IMR-90 (cell line): ENCODE measurements at regions not wholly inside any gene's neighbourhood (a gene's known extent, or its start where the extent isn't known, plus 50 kb on each side); places are given as distances from the start of the nearest gene placed in this dataset.
A peak's percentile ranks its signal among the peaks of the same experiment; 100 is the strongest.

ENCODE experiments used
- ATAC-seq: fragments of 200-7000 bp; cut with Tn5 transposase; 2 replicates; pipeline ENCODE4 v1.9.1; 2020; ENCODE audit warnings: low read depth, mild to moderate bottlenecking, moderate library complexity
- BruUV-seq: library from RNA; stranded (reverse); fragments of 400-500 nt; replicated peaks from 2 replicates; lab custom pipeline; 2021; lab: Mats Ljungman, UMichigan
- CTCF ChIA-PET: fragments of 300-600 bp; formaldehyde crosslinking; extraction: SDS; loops from one replicate; lab custom pipeline; 2021; ENCODE audit warnings: antibody characterized with exemption; lab: Yijun Ruan, JAX
- POLR2A ChIA-PET: fragments of 300-600 bp; sonication (Branson Sonifier 250); formaldehyde crosslinking; loops from one replicate; lab custom pipeline; 2022; ENCODE audit warnings: antibody characterized with exemption; ENCODE audit not compliant: unreplicated experiment; lab: Charles Lee
- DNase-seq: peaks from one replicate; pipeline ENCODE4 v3.0.0; 2013
- H2AFZ ChIP-seq: replicated peaks from 2 replicates; pipeline ENCODE3; 2013; ENCODE audit warnings: low read length, mild to moderate bottlenecking; ENCODE audit not compliant: poor library complexity
- H2AK5ac ChIP-seq: 2 replicates; pipeline ENCODE4 v1.6.1; 2013; ENCODE audit warnings: low read depth, low read length, inconsistent platforms
- H2AK9ac ChIP-seq: replicated peaks from 2 replicates; pipeline ENCODE3; 2013; ENCODE audit warnings: mild to moderate bottlenecking, low read depth, low read length, moderate library complexity; ENCODE audit not compliant: poor library complexity
- H2BK120ac ChIP-seq: 2 replicates; pipeline ENCODE4 v1.6.1; 2013; ENCODE audit warnings: low read depth, low read length, inconsistent platforms
- H2BK15ac ChIP-seq: 3 replicates; pipeline ENCODE4 v1.6.1; 2013; ENCODE audit warnings: low read depth, low read length, inconsistent platforms
- H2BK20ac ChIP-seq: 2 replicates; pipeline ENCODE4 v1.6.1; 2013; ENCODE audit warnings: low read depth, mild to moderate bottlenecking, inconsistent platforms, low read length, moderate library complexity
- H2BK5ac ChIP-seq: 2 replicates; pipeline ENCODE4 v1.6.1; 2013; ENCODE audit warnings: mild to moderate bottlenecking, low read depth, low read length, inconsistent platforms; ENCODE audit not compliant: poor library complexity, severe bottlenecking
- H3K14ac ChIP-seq: replicated peaks from 2 replicates; pipeline ENCODE4 v1.6.1; 2013; ENCODE audit warnings: low read depth, low read length, inconsistent platforms
- H3K18ac ChIP-seq: 2 replicates; pipeline ENCODE4 v1.6.1; 2013; ENCODE audit warnings: low read depth, low read length, control low read depth
- H3K23ac ChIP-seq: 2 replicates; pipeline ENCODE4 v1.6.1; 2013; ENCODE audit warnings: low read depth, low read length, inconsistent platforms
- H3K27ac ChIP-seq: 2 replicates; pipeline ENCODE4 v1.5.1; 2013; ENCODE audit warnings: mild to moderate bottlenecking, control low read depth, low read length; ENCODE audit not compliant: insufficient read depth
- H3K27me3 ChIP-seq: 2 replicates; pipeline ENCODE4 v1.6.1; 2013; ENCODE audit warnings: low read length; ENCODE audit not compliant: control insufficient read depth, insufficient read depth
- H3K36me3 ChIP-seq: 2 replicates; pipeline ENCODE4 v1.6.1; 2013; ENCODE audit warnings: low read length, mixed read lengths; ENCODE audit not compliant: control insufficient read depth, insufficient read depth
- H3K4ac ChIP-seq: 2 replicates; pipeline ENCODE4 v1.6.1; 2013; ENCODE audit warnings: low read depth, low read length, inconsistent platforms
- H3K4me1 ChIP-seq: 2 replicates; pipeline ENCODE4 v1.6.1; 2013; ENCODE audit warnings: low read length, mixed read lengths; ENCODE audit not compliant: control insufficient read depth, insufficient read depth
- H3K4me2 ChIP-seq: 2 replicates; pipeline ENCODE4 v1.6.1; 2013; ENCODE audit warnings: low read depth, mild to moderate bottlenecking, control low read depth, low read length, moderate library complexity
- H3K4me3 ChIP-seq: 2 replicates; pipeline ENCODE4 v1.5.1; 2013; ENCODE audit warnings: low read depth, mild to moderate bottlenecking, control low read depth, low read length, moderate library complexity; ENCODE audit not compliant: insufficient read depth
- H3K56ac ChIP-seq: 2 replicates; pipeline ENCODE4 v1.6.1; 2013; ENCODE audit warnings: low read length, inconsistent platforms; ENCODE audit not compliant: insufficient read depth; ENCODE audit errors: extremely low read depth
- H3K79me1 ChIP-seq, 2 experiments: 2 replicates each; pipeline ENCODE4 v1.6.1; 2013; ENCODE audit warnings: low read length in 2 of 2, inconsistent platforms in 1 of 2, low read depth in 1 of 2
- H3K9ac ChIP-seq: 2 replicates; pipeline ENCODE4 v1.6.1; 2013; ENCODE audit warnings: low read depth, low read length, control low read depth
- H3K9me1 ChIP-seq: 2 replicates; pipeline ENCODE4 v1.6.1; 2013; ENCODE audit warnings: low read length, inconsistent platforms; ENCODE audit not compliant: insufficient read depth
- H3K9me3 ChIP-seq: 2 replicates; pipeline ENCODE4 v1.6.1; 2013; ENCODE audit warnings: low read length; ENCODE audit not compliant: control insufficient read depth, insufficient read depth
- H4K20me1 ChIP-seq: 2 replicates; pipeline ENCODE4 v1.6.1; 2013; ENCODE audit warnings: low read length, inconsistent platforms; ENCODE audit not compliant: insufficient read depth
- H4K5ac ChIP-seq: 2 replicates; pipeline ENCODE4 v1.6.1; 2013; ENCODE audit warnings: mild to moderate bottlenecking, low read depth, low read length, control low read depth
- H4K8ac ChIP-seq, 2 experiments: 2 replicates each; pipeline ENCODE4 v1.6.1; 2013; ENCODE audit warnings: low read depth in 2 of 2, low read length in 2 of 2, control low read depth in 1 of 2, inconsistent platforms in 1 of 2
- H4K91ac ChIP-seq: 2 replicates; pipeline ENCODE4 v1.6.1; 2013; ENCODE audit warnings: low read depth, low read length, inconsistent platforms; ENCODE audit not compliant: insufficient read depth
- CHD1 ChIP-seq: IDR thresholded peaks from 2 replicates; pipeline ENCODE4 v1.6.1; 2012; ENCODE audit warnings: low read depth, low read length, improper control_type of control experiment
- MAFK ChIP-seq: IDR thresholded peaks from 2 replicates; pipeline ENCODE4 v1.6.1; 2012; ENCODE audit warnings: low read depth, low read length, improper control_type of control experiment
- RAD21 ChIP-seq: IDR thresholded peaks from 2 replicates; pipeline ENCODE4 v1.6.1; 2012; ENCODE audit warnings: low read length, improper control_type of control experiment
- SMC3 ChIP-seq: fragments of 150-350 bp; IDR thresholded peaks from 2 replicates; pipeline ENCODE4 v1.6.1; 2016; ENCODE audit warnings: low read depth, mild to moderate bottlenecking, antibody characterized with exemption, low read length, moderate library complexity
- USF2 ChIP-seq: fragments of 150-350 bp; IDR thresholded peaks from 2 replicates; pipeline ENCODE4 v1.6.1; 2017; ENCODE audit warnings: mild to moderate bottlenecking, antibody characterized with exemption, low read length, low read depth
- whole genome bisulfite sequencing, 2 experiments: methylation state at CpG; one replicate each; pipeline versions ENCODE4 v1.1.5 to v1.1.7; 2013; ENCODE audit warnings: missing lambda C conversion rate in 2 of 2; ENCODE audit not compliant: insufficient read length in 1 of 2; ENCODE audit errors: extremely low coverage in 2 of 2; 5-methylcytosine and 5-hydroxymethylcytosine counted together
- dilution Hi-C: fragments of 300-500 bp; cut with HindIII; formaldehyde crosslinking; loops from one replicate; pipeline ENCODE4 v1.14.3; 2018; ENCODE audit warnings: low sequenced_read_pairs; ENCODE audit not compliant: unreplicated experiment
- in situ Hi-C: fragments of 300-500 bp; cut with MboI; formaldehyde crosslinking; loops from 3 replicates; pipeline ENCODE4 v1.14.3; 2019; ENCODE audit warnings: low sequenced_read_pairs, inconsistent platforms, mixed read lengths
- intact Hi-C: fragments of 100-400 bp; cut with micrococcal nuclease; formaldehyde crosslinking; loops from 2 replicates; pipeline ENCODE4 v1.10.0; 2022

- Histone ChIP-seq H3K4me3 (no peak overlapping the region), H4K5ac (no peak overlapping the region), H3K4me1 (peaks cover 2% of the 10 kb centered on the region), H4K8ac (no peak overlapping the region), H3K4ac (no peak overlapping the region), H3K18ac (no peak overlapping the region), H2AK9ac (no peak overlapping the region), H3K27me3 (no peaks in the 10 kb centered on the region), H3K36me3 (no peaks in the 10 kb centered on the region), H2BK120ac (no peak overlapping the region), H3K27ac (no peak overlapping the region), H4K20me1 (no peaks in the 10 kb centered on the region), H2BK5ac (no peak overlapping the region), H3K9me1 (no peaks in the 10 kb centered on the region), H3K4me2 (no peak overlapping the region), H3K14ac (peak overlapping the region; percentile 5; the same call in 1 of the 2 replicates), H2BK15ac (no peak overlapping the region; the same call in 2 of the 3 replicates), H3K9me3 (no peaks in the 10 kb centered on the region), H3K23ac (no peak overlapping the region), H4K91ac (peak overlapping the region; percentile 0; the same call in 1 of the 2 replicates), H2AFZ (no peak overlapping the region), H2AK5ac (no peak overlapping the region), H2BK20ac (no peak overlapping the region), H3K79me1 (no peaks in the 10 kb centered on the region), H3K9ac (no peak overlapping the region), H3K56ac (no peak overlapping the region)
- TF ChIP-seq USF2: no peak
- no peak for TF ChIP-seq CHD1
- TF ChIP-seq RAD21: no peak
- TF ChIP-seq MAFK: no peak
- no peak for TF ChIP-seq SMC3
- POLR2A ChIA-PET: no interaction called here
- DNase-seq (no peak), ATAC-seq (no peak)
- CTCF ChIA-PET: no interaction called here
- WGBS, 2 experiments: 100% methylated on average over 1 of the region's 6 CpGs; no CpG with 5 or more reads in 1 of the 2 experiments
- in situ Hi-C loops (no loop called here), dilution Hi-C loops (no loop called here), intact Hi-C loops (no loop called here)
- no TSS peak for BruUV-seq
These were observed 362.9 kb downstream of the ZEB2 start for GRCh38 chr2:144156736-144157640.
